ENCODE measurements at regions not wholly inside any gene's neighbourhood (a gene's known extent, or its start where the extent isn't known, plus 50 kb on each side); places are given as distances from the start of the nearest gene placed in this dataset.

- no peaks in the 10 kb centered on the region for H3K36me3 Mint-ChIP-seq (ENCODE audit: low read depth)
- TF ChIP-seq CTCF (IDR thresholded peaks at IDR 0.05) = no peak
- H3K27ac Mint-ChIP-seq = no peak overlapping the region
- ATAC-seq (ENCODE audit: low read depth) (no peak), DNase-seq (no peak)
- no peak overlapping the region for H3K4me3 Mint-ChIP-seq
- no peaks in the 10 kb centered on the region for H3K9me3 Mint-ChIP-seq
- H3K4me1 Mint-ChIP-seq = no peaks in the 10 kb centered on the region
- intact Hi-C loops (cut with micrococcal nuclease) = no loop called here
- peaks cover 3% of the 10 kb centered on the region for H3K27me3 Mint-ChIP-seq
- ChIA-PET POLR2A (no interaction called here), CTCF (no interaction called here)
These were observed 335.4 kb upstream of the MGMT start for GRCh38 chr10:129131457-129132132.

- POLR2A ChIA-PET = no interaction called here
- no peaks in the 10 kb centered on the region for H3K36me3 Mint-ChIP-seq (ENCODE audit: low read depth)
These were observed 333.2 kb upstream of the MGMT start for GRCh38 chr10:129133856-129134255.

GRCh38 chr10:129134371-129134770 lies 332.7 kb upstream of the MGMT start:
- ChIA-PET POLR2A (no interaction called here), CTCF (no interaction called here)
- no peak for ATAC-seq (ENCODE audit: low read depth)
- H3K4me1 Mint-ChIP-seq = no peaks in the 10 kb centered on the region
- H3K36me3 Mint-ChIP-seq (ENCODE audit: low read depth) = no peaks in the 10 kb centered on the region
- no peak overlapping the region for H3K27ac Mint-ChIP-seq
- intact Hi-C loops (cut with micrococcal nuclease) = no loop called here
- H3K9me3 Mint-ChIP-seq = no peaks in the 10 kb centered on the region
- no peak overlapping the region for H3K4me3 Mint-ChIP-seq
- no peak for TF ChIP-seq CTCF (IDR thresholded peaks at IDR 0.05)
- peaks cover 3% of the 10 kb centered on the region for H3K27me3 Mint-ChIP-seq
- DNase-seq = no peak

More at GRCh38 chr10:129133856-129134255, 333.2 kb upstream of the MGMT start:
- H3K27me3 Mint-ChIP-seq = peaks cover 3% of the 10 kb centered on the region
- no peak overlapping the region for H3K4me3 Mint-ChIP-seq
- DNase-seq (no peak), ATAC-seq (ENCODE audit: low read depth) (no peak)
- CTCF ChIA-PET = no interaction called here
- no peaks in the 10 kb centered on the region for H3K4me1 Mint-ChIP-seq
- H3K27ac Mint-ChIP-seq = no peak overlapping the region
- H3K9me3 Mint-ChIP-seq = no peaks in the 10 kb centered on the region
- intact Hi-C loops (cut with micrococcal nuclease) = no loop called here
- TF ChIP-seq CTCF (IDR thresholded peaks at IDR 0.05) = no peak

GRCh38 chr10:129135624-129136023 lies 331.4 kb upstream of the MGMT start:
- peaks cover 2% of the 10 kb centered on the region for H3K4me1 Mint-ChIP-seq
- ChIA-PET POLR2A (no interaction called here), CTCF (no interaction called here)
- DNase-seq (no peak), ATAC-seq (ENCODE audit: low read depth) (no peak)
- intact Hi-C loops (cut with micrococcal nuclease) = no loop called here
- H3K27ac Mint-ChIP-seq = no peak overlapping the region
- H3K36me3 Mint-ChIP-seq (ENCODE audit: low read depth) = no peaks in the 10 kb centered on the region
- TF ChIP-seq CTCF (IDR thresholded peaks at IDR 0.05) = no peak
- H3K4me3 Mint-ChIP-seq = no peak overlapping the region
- no peaks in the 10 kb centered on the region for H3K9me3 Mint-ChIP-seq
- H3K27me3 Mint-ChIP-seq = peaks cover 3% of the 10 kb centered on the region

DNA sequence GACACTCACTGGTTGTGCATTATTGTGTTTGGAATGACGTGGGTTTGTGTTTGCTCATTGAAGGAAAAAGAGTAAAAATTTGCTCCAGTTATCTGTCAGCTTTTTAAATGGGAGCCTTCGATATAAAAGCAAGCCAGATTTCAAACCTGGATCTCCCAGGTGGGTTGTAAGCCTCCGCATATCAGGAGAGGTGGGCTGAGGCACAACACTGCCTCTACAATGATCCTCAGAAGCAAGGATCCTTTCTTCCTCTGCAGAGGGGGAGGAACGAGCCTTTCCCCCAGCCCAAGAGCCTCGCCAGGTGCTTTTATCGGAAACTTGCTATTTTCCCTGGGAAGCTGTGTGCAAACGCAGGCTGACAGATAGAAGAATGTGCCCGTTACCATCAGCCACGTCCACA lies 331.0 kb upstream of the MGMT start:
- no peaks in the 10 kb centered on the region for H3K36me3 Mint-ChIP-seq (ENCODE audit: low read depth)
- H3K27ac Mint-ChIP-seq = no peak overlapping the region
- no peaks in the 10 kb centered on the region for H3K9me3 Mint-ChIP-seq
- ChIA-PET POLR2A (no interaction called here), CTCF (no interaction called here)
- no peak for TF ChIP-seq CTCF (IDR thresholded peaks at IDR 0.05)
- intact Hi-C loops (cut with micrococcal nuclease) = no loop called here
- H3K27me3 Mint-ChIP-seq = peaks cover 3% of the 10 kb centered on the region
- DNase-seq = no peak
- peaks cover 7% of the 10 kb centered on the region for H3K4me1 Mint-ChIP-seq
- no peak overlapping the region for H3K4me3 Mint-ChIP-seq
- no peak for ATAC-seq (ENCODE audit: low read depth)
